SK-N-SH (cell line): ENCODE measurements at regions not wholly inside any gene's neighbourhood (a gene's known extent, or its start where the extent isn't known, plus 50 kb on each side); places are given as distances from the start of the nearest gene placed in this dataset.

Experiments
- CTCF ChIA-PET: fragments of 300-600, 350-600 bp; formaldehyde crosslinking; extraction: SDS; loops from one replicate; lab custom pipeline; 2021; lab: Yijun Ruan, JAX
- POLR2A ChIA-PET: fragments of 350-600 bp; sonication (Branson Sonifier 250); formaldehyde crosslinking; extraction: SDS; loops from one replicate; lab custom pipeline; 2020; ENCODE audit warnings: antibody characterized with exemption, inconsistent platforms; lab: Yijun Ruan, JAX
- DNase-seq: peaks from one replicate; pipeline ENCODE4 v3.0.0; 2012
- H2AFZ ChIP-seq: fragments of 200-600 bp; sonication (generic); 2 replicates; pipeline ENCODE4 v1.8.1; 2016; ENCODE audit warnings: antibody characterized with exemption, mild to moderate bottlenecking, low read depth
- H3F3A ChIP-seq: fragments of 200-600 bp; sonication (generic); replicated peaks from 2 replicates; pipeline ENCODE3; 2016; ENCODE audit warnings: antibody characterized with exemption, mild to moderate bottlenecking; ENCODE audit not compliant: insufficient read depth
- H3K27ac ChIP-seq, 2 experiments: fragments of 200-500 bp in 1 of 2; fragments of 200-600 bp in 1 of 2; sonication (Bioruptor generic) in 1 of 2; sonication (generic), shearing (Covaris generic) in 1 of 2; 2 replicates each; pipeline versions ENCODE4 v1.5.1 to v1.6.1; 2014 to 2016; ENCODE audit warnings: low read depth in 2 of 2, inconsistent platforms in 1 of 2, low read length in 1 of 2, mild to moderate bottlenecking in 1 of 2, mixed read lengths in 1 of 2
- H3K27me3 ChIP-seq: fragments of 200-600 bp; sonication (generic), shearing (Covaris generic); 2 replicates; pipeline ENCODE4 v1.6.1; 2016; ENCODE audit warnings: mixed run types; ENCODE audit not compliant: insufficient read depth
- H3K36me3 ChIP-seq, 2 experiments: fragments of 200-500 bp in 1 of 2; fragments of 200-600 bp in 1 of 2; sonication (Bioruptor generic) in 1 of 2; sonication (generic) in 1 of 2; replicated peaks in 1 of 2; 2 replicates each; pipeline versions ENCODE3 to v1.5.1; 2014 to 2016; ENCODE audit warnings: low read length in 1 of 2, mild to moderate bottlenecking in 1 of 2; ENCODE audit not compliant: insufficient read depth in 2 of 2, control insufficient read depth in 1 of 2
- H3K4me1 ChIP-seq, 2 experiments: fragments of 200-500 bp in 1 of 2; fragments of 200-600 bp in 1 of 2; sonication (Bioruptor generic) in 1 of 2; sonication (generic), shearing (Covaris generic) in 1 of 2; 2 replicates each; pipeline versions ENCODE4 v1.5.1 to v1.6.1; 2014 to 2016; ENCODE audit warnings: low read depth in 1 of 2, low read length in 1 of 2, mixed run types in 1 of 2; ENCODE audit not compliant: insufficient read depth in 2 of 2, control insufficient read depth in 1 of 2
- H3K4me2 ChIP-seq: fragments of 200-600 bp; sonication (generic), shearing (Covaris generic); 2 replicates; pipeline ENCODE4 v1.6.1; 2017; ENCODE audit warnings: mixed run types
- H3K4me3 ChIP-seq, 2 experiments: fragments of 200-500 bp in 1 of 2; fragments of 200-600 bp in 1 of 2; sonication (Bioruptor generic) in 1 of 2; sonication (generic), shearing (Covaris generic) in 1 of 2; 2 replicates each; pipeline versions ENCODE4 v1.5.1 to v1.8.1; 2014 to 2016; ENCODE audit warnings: low read depth in 2 of 2, inconsistent platforms in 1 of 2, low read length in 1 of 2, mild to moderate bottlenecking in 1 of 2, mixed read lengths in 1 of 2, moderate library complexity in 1 of 2
- H3K79me2 ChIP-seq: fragments of 200-600 bp; sonication (generic); 2 replicates; pipeline ENCODE4 v1.8.1; 2017; ENCODE audit warnings: mild to moderate bottlenecking; ENCODE audit not compliant: insufficient read depth
- H3K9ac ChIP-seq: fragments of 200-600 bp; sonication (generic); 2 replicates; pipeline ENCODE4 v1.6.1; 2017; ENCODE audit warnings: mixed run types
- H3K9me2 ChIP-seq: fragments of 200-600 bp; sonication (generic); 2 replicates; pipeline ENCODE4 v1.6.1; 2017; ENCODE audit warnings: mixed run types
- H3K9me3 ChIP-seq: fragments of 200-600 bp; sonication (generic); 2 replicates; pipeline ENCODE4 v1.6.1; 2017; ENCODE audit warnings: mixed run types, mild to moderate bottlenecking, moderate library complexity
- H4K20me1 ChIP-seq: fragments of 200-600 bp; sonication (generic); 2 replicates; pipeline ENCODE4 v1.6.1; 2017; ENCODE audit warnings: mild to moderate bottlenecking, mixed run types; ENCODE audit not compliant: insufficient read depth
- CHD2 ChIP-seq: fragments of 150-350 bp; IDR thresholded peaks from 2 replicates; pipeline ENCODE4 v1.6.1; 2018; ENCODE audit warnings: low read length; ENCODE audit not compliant: partially characterized antibody
- EZH2phosphoT487 ChIP-seq: fragments of 200-600 bp; sonication (generic); IDR thresholded peaks from 2 replicates; pipeline ENCODE4 v1.6.1; 2017; ENCODE audit warnings: low read depth, mixed run types, mild to moderate bottlenecking, antibody characterized with exemption, moderate library complexity, borderline replicate concordance
- FOSL2 ChIP-seq: IDR thresholded peaks from 2 replicates; pipeline ENCODE4 v1.4.0; 2012; ENCODE audit warnings: low read depth, mild to moderate bottlenecking, moderate library complexity, borderline replicate concordance
- FOXJ3 ChIP-seq: sonication (generic); formaldehyde crosslinking; IDR thresholded peaks from 2 replicates; pipeline ENCODE4 v1.5.1; 2020; ENCODE audit warnings: mild to moderate bottlenecking, missing genetic modification reagents
- GATA2 ChIP-seq: sonication (generic); formaldehyde crosslinking; IDR thresholded peaks from 2 replicates; pipeline ENCODE4 v1.5.0; 2020; ENCODE audit warnings: mild to moderate bottlenecking, missing genetic modification reagents
- MXI1 ChIP-seq: IDR thresholded peaks from 2 replicates; pipeline ENCODE4 v1.6.1; 2012; ENCODE audit warnings: mild to moderate bottlenecking, low read depth, low read length, improper control_type of control experiment
- POLR2AphosphoS5 ChIP-seq: IDR thresholded peaks from 2 replicates; pipeline ENCODE4 v1.6.1; 2012; ENCODE audit warnings: low read depth, low read length
- RCOR1 ChIP-seq: fragments of 150-350 bp; IDR thresholded peaks from 2 replicates; pipeline ENCODE4 v1.6.1; 2017; ENCODE audit warnings: antibody characterized with exemption, low read length
- SMC3 ChIP-seq: IDR thresholded peaks from 2 replicates; pipeline ENCODE4 v1.6.1; 2012; ENCODE audit warnings: low read depth, low read length, improper control_type of control experiment
- TCF12 ChIP-seq: IDR thresholded peaks from 2 replicates; pipeline ENCODE4 v1.4.0; 2012
- TEAD4 ChIP-seq: IDR thresholded peaks from 2 replicates; pipeline ENCODE4 v1.4.0; 2012; ENCODE audit warnings: mild to moderate bottlenecking, borderline replicate concordance; ENCODE audit not compliant: insufficient read depth
- YY1 ChIP-seq: IDR thresholded peaks from 2 replicates; pipeline ENCODE4 v1.4.0; 2012; ENCODE audit warnings: low read depth, mild to moderate bottlenecking
- WGBS: methylation state at CpG from one replicate; pipeline ENCODE4 v1.1.6; 2017; ENCODE audit warnings: low lambda C conversion rate; 5-methylcytosine and 5-hydroxymethylcytosine counted together
- TF ChIP-seq, protein P1 (sequence below): fragments of 200-600 bp; sonication (generic); IDR thresholded peaks from 2 replicates; pipeline ENCODE4 v1.6.1; 2017; ENCODE audit warnings: antibody characterized with exemption, mild to moderate bottlenecking, moderate library complexity
- TF ChIP-seq, protein P2 (sequence below): IDR thresholded peaks from 2 replicates; pipeline ENCODE4; 2012
- TF ChIP-seq, protein P3 (sequence below): IDR thresholded peaks from 2 replicates; pipeline ENCODE4 v1.6.1; 2012; ENCODE audit warnings: mild to moderate bottlenecking, low read depth, low read length, moderate library complexity
- TF ChIP-seq, protein P4 (sequence below): IDR thresholded peaks from 2 replicates; pipeline ENCODE4 v1.4.0; 2012; ENCODE audit warnings: low read depth, borderline replicate concordance

DNA sequence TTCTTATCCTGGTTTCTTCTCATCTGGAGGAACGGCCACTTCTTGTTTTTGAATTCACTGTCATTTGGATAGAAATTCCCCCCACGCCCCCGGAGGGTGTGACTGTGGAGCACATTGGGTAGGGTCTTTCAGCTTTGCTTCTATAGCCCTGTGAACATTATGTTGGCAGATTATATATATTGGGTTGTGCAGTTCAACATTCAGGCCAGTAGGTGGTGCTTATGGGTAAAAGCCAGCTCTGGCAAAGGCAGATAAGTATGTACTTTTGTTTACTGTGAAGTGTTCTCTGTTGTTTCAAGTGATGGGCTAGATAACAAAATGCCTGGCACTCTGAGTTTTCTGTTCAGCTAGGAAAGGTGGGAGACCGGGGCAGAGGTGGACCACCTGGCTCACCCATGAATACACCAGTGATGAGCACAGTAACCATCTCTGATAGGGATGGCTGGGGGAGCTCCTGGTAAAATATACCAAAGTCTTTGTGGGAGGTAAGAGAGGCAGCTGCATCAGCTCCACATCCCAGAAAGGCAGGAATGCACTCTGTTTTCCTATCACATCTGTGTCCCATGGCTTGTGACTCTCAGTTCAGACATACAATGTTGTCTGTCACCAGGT lies 1348.2 kb upstream of the RAG2 start (continued):
- TF ChIP-seq, protein P1, sequence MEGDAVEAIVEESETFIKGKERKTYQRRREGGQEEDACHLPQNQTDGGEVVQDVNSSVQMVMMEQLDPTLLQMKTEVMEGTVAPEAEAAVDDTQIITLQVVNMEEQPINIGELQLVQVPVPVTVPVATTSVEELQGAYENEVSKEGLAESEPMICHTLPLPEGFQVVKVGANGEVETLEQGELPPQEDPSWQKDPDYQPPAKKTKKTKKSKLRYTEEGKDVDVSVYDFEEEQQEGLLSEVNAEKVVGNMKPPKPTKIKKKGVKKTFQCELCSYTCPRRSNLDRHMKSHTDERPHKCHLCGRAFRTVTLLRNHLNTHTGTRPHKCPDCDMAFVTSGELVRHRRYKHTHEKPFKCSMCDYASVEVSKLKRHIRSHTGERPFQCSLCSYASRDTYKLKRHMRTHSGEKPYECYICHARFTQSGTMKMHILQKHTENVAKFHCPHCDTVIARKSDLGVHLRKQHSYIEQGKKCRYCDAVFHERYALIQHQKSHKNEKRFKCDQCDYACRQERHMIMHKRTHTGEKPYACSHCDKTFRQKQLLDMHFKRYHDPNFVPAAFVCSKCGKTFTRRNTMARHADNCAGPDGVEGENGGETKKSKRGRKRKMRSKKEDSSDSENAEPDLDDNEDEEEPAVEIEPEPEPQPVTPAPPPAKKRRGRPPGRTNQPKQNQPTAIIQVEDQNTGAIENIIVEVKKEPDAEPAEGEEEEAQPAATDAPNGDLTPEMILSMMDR, result peak; percentile 75
- TF ChIP-seq, protein P2, sequence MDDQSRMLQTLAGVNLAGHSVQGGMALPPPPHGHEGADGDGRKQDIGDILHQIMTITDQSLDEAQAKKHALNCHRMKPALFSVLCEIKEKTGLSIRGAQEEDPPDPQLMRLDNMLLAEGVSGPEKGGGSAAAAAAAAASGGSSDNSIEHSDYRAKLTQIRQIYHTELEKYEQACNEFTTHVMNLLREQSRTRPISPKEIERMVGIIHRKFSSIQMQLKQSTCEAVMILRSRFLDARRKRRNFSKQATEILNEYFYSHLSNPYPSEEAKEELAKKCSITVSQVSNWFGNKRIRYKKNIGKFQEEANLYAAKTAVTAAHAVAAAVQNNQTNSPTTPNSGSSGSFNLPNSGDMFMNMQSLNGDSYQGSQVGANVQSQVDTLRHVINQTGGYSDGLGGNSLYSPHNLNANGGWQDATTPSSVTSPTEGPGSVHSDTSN, result no peak

DNA sequence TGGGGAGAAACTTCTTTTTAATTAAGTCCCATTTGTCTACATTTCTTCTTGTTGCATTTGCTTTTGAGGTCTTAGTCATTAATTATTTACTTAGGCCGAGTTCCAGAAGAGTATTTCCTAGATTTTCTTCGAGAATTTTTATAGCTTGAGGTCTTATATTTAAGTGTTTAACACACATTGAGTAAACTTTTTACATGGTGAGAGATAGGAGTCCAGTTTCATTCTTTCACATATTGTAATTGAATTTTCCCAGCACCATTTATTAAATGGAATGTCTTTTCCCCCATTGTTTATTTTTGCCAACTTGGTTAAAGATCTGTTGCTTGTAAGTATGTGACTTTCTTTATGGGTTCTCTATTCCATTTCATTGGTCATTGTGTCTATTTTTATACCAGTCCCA lies 1344.0 kb upstream of the RAG2 start:
- CTCF ChIA-PET, result no interaction called here

DNA sequence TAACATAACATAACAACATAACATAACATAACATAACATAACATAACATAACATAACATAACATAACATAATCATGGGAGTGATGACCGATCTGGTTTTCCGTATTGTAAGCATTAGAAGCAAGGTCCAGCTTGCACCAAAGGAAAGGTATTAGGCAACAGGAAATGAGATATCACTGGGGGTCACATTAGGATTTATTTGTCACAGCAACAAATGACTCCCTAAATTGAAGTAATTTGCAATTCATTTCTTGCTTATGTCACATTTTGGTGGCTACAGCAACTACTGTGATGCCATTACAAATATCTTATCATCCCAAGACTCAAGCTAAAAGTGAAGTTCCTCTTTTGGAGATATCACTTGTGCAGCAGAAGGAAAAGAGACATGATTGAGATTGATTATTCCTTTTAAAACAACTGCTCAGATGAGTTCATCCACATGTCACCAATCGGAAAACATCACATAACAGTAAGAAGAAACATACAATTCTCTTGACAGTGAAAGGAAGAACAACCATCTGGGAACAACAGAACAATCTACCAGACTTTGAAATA lies 1331.1 kb upstream of the RAG2 start:
- H3K9me3 ChIP-seq, result no peaks in the 10 kb centered on the region
- CTCF ChIA-PET, result interaction anchor here (0.6 kb wide), 1 partner anchor 15 kb away, joined by 3 read pairs; no protein-coding TSS in a partner anchor
- H3F3A ChIP-seq, result no peaks in the 10 kb centered on the region
- POLR2A ChIA-PET, result no interaction called here
- no peak overlapping the region for H3K27ac ChIP-seq
- no peak overlapping the region for H2AFZ ChIP-seq
- no peaks in the 10 kb centered on the region for H3K4me1 ChIP-seq
- no peaks in the 10 kb centered on the region for H3K27me3 ChIP-seq
- no peaks in the 10 kb centered on the region for H3K9me2 ChIP-seq
- no peak for DNase-seq
- no peak overlapping the region for H3K4me2 ChIP-seq
- no peak overlapping the region for H3K4me3 ChIP-seq
- H3K79me2 ChIP-seq, result no peaks in the 10 kb centered on the region
- no peak overlapping the region for H3K9ac ChIP-seq
- no peaks in the 10 kb centered on the region for H4K20me1 ChIP-seq
- no peaks in the 10 kb centered on the region for H3K36me3 ChIP-seq
- WGBS, result 66% methylated on average over 3 of the region's 3 CpGs
- TF ChIP-seq YY1, result no peak
- TF ChIP-seq POLR2AphosphoS5, result no peak
- TF ChIP-seq, protein P1, result no peak
- TF ChIP-seq GATA2 (CRISPR knock-in tag), result no peak
- TF ChIP-seq, protein P3, sequence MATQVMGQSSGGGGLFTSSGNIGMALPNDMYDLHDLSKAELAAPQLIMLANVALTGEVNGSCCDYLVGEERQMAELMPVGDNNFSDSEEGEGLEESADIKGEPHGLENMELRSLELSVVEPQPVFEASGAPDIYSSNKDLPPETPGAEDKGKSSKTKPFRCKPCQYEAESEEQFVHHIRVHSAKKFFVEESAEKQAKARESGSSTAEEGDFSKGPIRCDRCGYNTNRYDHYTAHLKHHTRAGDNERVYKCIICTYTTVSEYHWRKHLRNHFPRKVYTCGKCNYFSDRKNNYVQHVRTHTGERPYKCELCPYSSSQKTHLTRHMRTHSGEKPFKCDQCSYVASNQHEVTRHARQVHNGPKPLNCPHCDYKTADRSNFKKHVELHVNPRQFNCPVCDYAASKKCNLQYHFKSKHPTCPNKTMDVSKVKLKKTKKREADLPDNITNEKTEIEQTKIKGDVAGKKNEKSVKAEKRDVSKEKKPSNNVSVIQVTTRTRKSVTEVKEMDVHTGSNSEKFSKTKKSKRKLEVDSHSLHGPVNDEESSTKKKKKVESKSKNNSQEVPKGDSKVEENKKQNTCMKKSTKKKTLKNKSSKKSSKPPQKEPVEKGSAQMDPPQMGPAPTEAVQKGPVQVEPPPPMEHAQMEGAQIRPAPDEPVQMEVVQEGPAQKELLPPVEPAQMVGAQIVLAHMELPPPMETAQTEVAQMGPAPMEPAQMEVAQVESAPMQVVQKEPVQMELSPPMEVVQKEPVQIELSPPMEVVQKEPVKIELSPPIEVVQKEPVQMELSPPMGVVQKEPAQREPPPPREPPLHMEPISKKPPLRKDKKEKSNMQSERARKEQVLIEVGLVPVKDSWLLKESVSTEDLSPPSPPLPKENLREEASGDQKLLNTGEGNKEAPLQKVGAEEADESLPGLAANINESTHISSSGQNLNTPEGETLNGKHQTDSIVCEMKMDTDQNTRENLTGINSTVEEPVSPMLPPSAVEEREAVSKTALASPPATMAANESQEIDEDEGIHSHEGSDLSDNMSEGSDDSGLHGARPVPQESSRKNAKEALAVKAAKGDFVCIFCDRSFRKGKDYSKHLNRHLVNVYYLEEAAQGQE, result no peak
- TF ChIP-seq MXI1, result no peak
- no peak for TF ChIP-seq TCF12
- no peak for TF ChIP-seq TEAD4
- TF ChIP-seq SMC3, result no peak
- no peak for TF ChIP-seq RCOR1

More for the DNA sequence above, 1344.0 kb upstream of the RAG2 start:
- Histone ChIP-seq H3K4me2 (no peak overlapping the region), H3K27ac (no peak overlapping the region), H3K9ac (no peak overlapping the region), H3K27me3 (no peaks in the 10 kb centered on the region), H3K4me3 (no peak overlapping the region), H3K9me2 (peaks cover 4% of the 10 kb centered on the region; the same call in 1 of the 2 replicates), H3K79me2 (no peaks in the 10 kb centered on the region), H4K20me1 (no peaks in the 10 kb centered on the region), H3K9me3 (peaks cover 9% of the 10 kb centered on the region; the same call in 1 of the 2 replicates), H2AFZ (no peak overlapping the region), H3K4me1 (no peaks in the 10 kb centered on the region), H3K36me3 (no peaks in the 10 kb centered on the region), H3F3A (no peaks in the 10 kb centered on the region)
- TF ChIP-seq, protein P4, sequence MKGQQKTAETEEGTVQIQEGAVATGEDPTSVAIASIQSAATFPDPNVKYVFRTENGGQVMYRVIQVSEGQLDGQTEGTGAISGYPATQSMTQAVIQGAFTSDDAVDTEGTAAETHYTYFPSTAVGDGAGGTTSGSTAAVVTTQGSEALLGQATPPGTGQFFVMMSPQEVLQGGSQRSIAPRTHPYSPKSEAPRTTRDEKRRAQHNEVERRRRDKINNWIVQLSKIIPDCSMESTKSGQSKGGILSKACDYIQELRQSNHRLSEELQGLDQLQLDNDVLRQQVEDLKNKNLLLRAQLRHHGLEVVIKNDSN, result no peak
- TF ChIP-seq MXI1 (no peak), FOSL2 (no peak), SMC3 (no peak), FOXJ3 (CRISPR knock-in tag) (no peak), CHD2 (no peak), YY1 (no peak), GATA2 (CRISPR knock-in tag) (no peak), EZH2phosphoT487 (no peak)
- no peak for DNase-seq
- 14% methylated on average over 2 of the region's 2 CpGs for WGBS
- POLR2A ChIA-PET, result no interaction called here
